ENCODE measurements at regions not wholly inside any gene's neighbourhood (a gene's known extent, or its start where the extent isn't known, plus 50 kb on each side); places are given as distances from the start of the nearest gene placed in this dataset.
"Not testable (repeated sequence)": the region's sequence is repeated elsewhere in the genome, so short reads cannot be mapped to it uniquely, and the experiment has no call there.

GRCh38 chr15:34637305-34637704 is 53.9 kb upstream of the GOLGA8B start:
- ChIA-PET CTCF (interaction anchor here (1.2 kb wide), 1 partner anchor 16 kb away, joined by 3 read pairs; no protein-coding TSS in a partner anchor), RAD21 (ENCODE audit: low non-redundant PET in 1 of 2, low total read pairs in 2 of 2, uncharacterized antibody in 2 of 2, unreplicated experiment in 2 of 2) (no interaction called here), POLR2A (no interaction called here)
- no peaks in the 10 kb centered on the region for H3K9me3 ChIP-seq (ENCODE audit: control insufficient read depth in 1 of 2, insufficient read depth in 1 of 2, low read depth in 1 of 2, low read length in 2 of 2)
- no peak overlapping the region for H3K27ac ChIP-seq (ENCODE audit: low read depth, low read length)
- TF ChIP-seq CEBPB (IDR thresholded peaks at IDR 0.05; ENCODE audit: low read depth) = no peak
- TF ChIP-seq SIN3A (IDR thresholded peaks at IDR 0.05; ENCODE audit: low read depth) = no peak
- no peak for TF ChIP-seq EGR1 (IDR thresholded peaks at IDR 0.05; ENCODE audit: low read depth)
- no peak for TF ChIP-seq ZBTB33 (IDR thresholded peaks at IDR 0.05; ENCODE audit: extremely low read depth, insufficient replicate concordance, low read length)
- TF ChIP-seq CBX3 (IDR thresholded peaks at IDR 0.05; ENCODE audit: low read depth) = no peak
- TF ChIP-seq CTCF (IDR thresholded peaks at IDR 0.05 in 2 of 3, conservative IDR thresholded peaks at IDR 0.05 in 1 of 3; ENCODE audit: borderline replicate concordance in 1 of 3, insufficient read depth in 1 of 3, low read depth in 2 of 3, low read length in 2 of 3) = no peak
- TF ChIP-seq ZNF274 (IDR thresholded peaks at IDR 0.05; ENCODE audit: low read depth, low read length) = no peak
- no peak for TF ChIP-seq JUND (IDR thresholded peaks at IDR 0.05)
- no peak for TF ChIP-seq POLR2A (IDR thresholded peaks at IDR 0.05; ENCODE audit: borderline replicate concordance, extremely low read depth, insufficient read depth, insufficient read length)
- TF ChIP-seq MAX (IDR thresholded peaks at IDR 0.05) = no peak
- TF ChIP-seq ATF3 (IDR thresholded peaks at IDR 0.05) = no peak
- TF ChIP-seq SP1 (IDR thresholded peaks at IDR 0.05; ENCODE audit: low read depth) = no peak
- no peak overlapping the region for H2AFZ ChIP-seq (ENCODE audit: low read depth, low read length, poor library complexity, severe bottlenecking)
- H4K20me1 ChIP-seq (ENCODE audit: insufficient read depth) = no peaks in the 10 kb centered on the region
- H3K9me2 ChIP-seq (ENCODE audit: insufficient read depth) = no peaks in the 10 kb centered on the region
- no peaks in the 10 kb centered on the region for H3K27me3 ChIP-seq (ENCODE audit: insufficient read depth, low read length)
- intact Hi-C loops (cut with micrococcal nuclease) = no loop called here
- H3K79me2 ChIP-seq (ENCODE audit: insufficient read depth, low read length) = no peaks in the 10 kb centered on the region
- DNase-seq (ENCODE audit: low read depth, low spot score) (no peak), ATAC-seq (no peak)
- H3K9ac ChIP-seq (ENCODE audit: low read length) = no peak overlapping the region
- BruUV-seq (replicated peaks) = no TSS peak
- no peak overlapping the region for H3K4me3 ChIP-seq (replicated peaks in 1 of 2; ENCODE audit: low read depth in 1 of 2, low read length in 2 of 2)
- no peaks in the 10 kb centered on the region for H3K4me1 ChIP-seq (ENCODE audit: control insufficient read depth in 1 of 2, insufficient read depth in 2 of 2, low read length in 2 of 2)
- H3K4me2 ChIP-seq (ENCODE audit: low read length) = no peak overlapping the region
- no peaks in the 10 kb centered on the region for H3K36me3 ChIP-seq (ENCODE audit: control insufficient read depth in 1 of 2, insufficient read depth in 2 of 2, low read length in 2 of 2)

GRCh38 chr15:34633602-34634001 is 50.2 kb upstream of the GOLGA8B start:
- POLR2A ChIA-PET; CTCF ChIA-PET; DNase-seq (ENCODE audit: low read depth, low spot score); H3K79me2 ChIP-seq (ENCODE audit: insufficient read depth, low read length); H3K27me3 ChIP-seq (ENCODE audit: insufficient read depth, low read length); intact Hi-C loops (cut with micrococcal nuclease); H3K4me2 ChIP-seq (ENCODE audit: low read length); BruUV-seq (replicated peaks); ATAC-seq; H2AFZ ChIP-seq (ENCODE audit: low read depth, low read length, poor library complexity, severe bottlenecking); H3K4me1 ChIP-seq (ENCODE audit: control insufficient read depth in 1 of 2, insufficient read depth in 2 of 2, low read length in 2 of 2); H3K9ac ChIP-seq (ENCODE audit: low read length); H4K20me1 ChIP-seq (ENCODE audit: insufficient read depth); H3K4me3 ChIP-seq (replicated peaks in 1 of 2; ENCODE audit: low read depth in 1 of 2, low read length in 2 of 2); H3K27ac ChIP-seq (ENCODE audit: low read depth, low read length); H3K9me3 ChIP-seq (ENCODE audit: control insufficient read depth in 1 of 2, insufficient read depth in 1 of 2, low read depth in 1 of 2, low read length in 2 of 2); RAD21 ChIA-PET (ENCODE audit: low non-redundant PET in 1 of 2, low total read pairs in 2 of 2, uncharacterized antibody in 2 of 2, unreplicated experiment in 2 of 2); H3K9me2 ChIP-seq (ENCODE audit: insufficient read depth); H3K36me3 ChIP-seq (ENCODE audit: control insufficient read depth in 1 of 2, insufficient read depth in 2 of 2, low read length in 2 of 2): not testable (repeated sequence)
